WTC11 (cell line): ENCODE measurements at regions not wholly inside any gene's neighbourhood (a gene's known extent, or its start where the extent isn't known, plus 50 kb on each side); places are given as distances from the start of the nearest gene placed in this dataset.

ENCODE experiments used
- ATAC-seq: fragments of 200-7000 bp; cut with Tn5 transposase; 2 replicates; pipeline ENCODE4 v1.10.0; 2021; ENCODE audit warnings: mild to moderate bottlenecking, moderate library complexity
- CTCF ChIA-PET: fragments of 300-600 bp; sonication (Branson Sonifier 250); formaldehyde crosslinking; loops from one replicate; lab custom pipeline; 2021; ENCODE audit warnings: antibody characterized with exemption; lab: Charles Lee
- POLR2A ChIA-PET: fragments of 350-600 bp; sonication (Branson Sonifier 250); formaldehyde crosslinking; loops from one replicate; lab custom pipeline; 2021; ENCODE audit warnings: antibody characterized with exemption; lab: Charles Lee
- DNase-seq: peaks from one replicate; pipeline ENCODE4 v3.0.0; 2021; ENCODE audit warnings: low spot score
- H3K27ac Mint-ChIP-seq: 2 replicates; pipeline ENCODE4 v1.8.0; 2021; ENCODE audit warnings: mixed read lengths
- H3K27me3 Mint-ChIP-seq: 2 replicates; pipeline ENCODE4 v1.8.0; 2021; ENCODE audit warnings: low read depth, mild to moderate bottlenecking, moderate library complexity, mixed read lengths
- H3K36me3 Mint-ChIP-seq: 2 replicates; pipeline ENCODE4 v1.8.0; 2021; ENCODE audit warnings: mixed read lengths
- H3K4me1 Mint-ChIP-seq: 2 replicates; pipeline ENCODE4 v1.8.0; 2022; ENCODE audit warnings: mixed read lengths
- H3K4me3 Mint-ChIP-seq: 2 replicates; pipeline ENCODE4 v1.8.0; 2021; ENCODE audit warnings: mild to moderate bottlenecking, moderate library complexity, mixed read lengths
- H3K9me3 Mint-ChIP-seq: 2 replicates; pipeline ENCODE4 v1.8.0; 2021; ENCODE audit warnings: mixed read lengths
- AR ChIP-seq: fragments of 250-450 bp; sonication (Bioruptor Pico); IDR thresholded peaks from 2 replicates; pipeline ENCODE4 v1.9.0; 2021; ENCODE audit warnings: mild to moderate bottlenecking
- CREM ChIP-seq: sonication (generic); formaldehyde crosslinking; IDR thresholded peaks from 2 replicates; pipeline ENCODE4 v1.8.1; 2022; ENCODE audit warnings: mild to moderate bottlenecking, missing genetic modification reagents, moderate library complexity
- E2F4 ChIP-seq: sonication (generic); formaldehyde crosslinking; IDR thresholded peaks from 2 replicates; pipeline ENCODE4 v1.8.1; 2022; ENCODE audit warnings: low read depth, mild to moderate bottlenecking, moderate library complexity, missing genetic modification reagents, borderline replicate concordance
- E2F5 ChIP-seq: sonication (generic); formaldehyde crosslinking; IDR thresholded peaks from 2 replicates; pipeline ENCODE4 v1.8.1; 2022; ENCODE audit warnings: mild to moderate bottlenecking, moderate library complexity, missing genetic modification reagents
- FOXK1 ChIP-seq: sonication (generic); formaldehyde crosslinking; IDR thresholded peaks from 2 replicates; pipeline ENCODE4 v1.8.0; 2022; ENCODE audit warnings: mild to moderate bottlenecking, moderate library complexity, missing genetic modification reagents
- FOXP1 ChIP-seq: sonication (generic); formaldehyde crosslinking; IDR thresholded peaks from 2 replicates; pipeline ENCODE4 v1.8.0; 2022; ENCODE audit warnings: missing genetic modification reagents, mild to moderate bottlenecking, moderate library complexity, borderline replicate concordance
- GRHL2 ChIP-seq: fragments of 250-450 bp; sonication (Bioruptor Pico); IDR thresholded peaks from 2 replicates; pipeline ENCODE4 v1.8.0; 2022; ENCODE audit warnings: mild to moderate bottlenecking, moderate library complexity; ENCODE audit not compliant: insufficient replicate concordance, severe bottlenecking
- IRF2 ChIP-seq: sonication (generic); formaldehyde crosslinking; IDR thresholded peaks from 2 replicates; pipeline ENCODE4 v1.8.0; 2022; ENCODE audit warnings: low read depth, missing genetic modification reagents, borderline replicate concordance
- NR1H2 ChIP-seq: sonication (generic); formaldehyde crosslinking; IDR thresholded peaks from 2 replicates; pipeline ENCODE4 v1.9.0; 2021; ENCODE audit warnings: mild to moderate bottlenecking, moderate library complexity, missing genetic modification reagents
- ZBTB43 ChIP-seq: sonication (generic); formaldehyde crosslinking; IDR thresholded peaks from 2 replicates; pipeline ENCODE4 v1.8.1; 2023; ENCODE audit warnings: mild to moderate bottlenecking, missing genetic modification reagents
- ZNF263 ChIP-seq: sonication (generic); formaldehyde crosslinking; IDR thresholded peaks from 2 replicates; pipeline ENCODE4 v1.8.1; 2022; ENCODE audit warnings: low read depth, mild to moderate bottlenecking, moderate library complexity, missing genetic modification reagents
- ZNF281 ChIP-seq: sonication (generic); formaldehyde crosslinking; IDR thresholded peaks from 2 replicates; pipeline ENCODE4 v1.8.0; 2023; ENCODE audit warnings: mild to moderate bottlenecking, missing genetic modification reagents
- ZNF425 ChIP-seq: fragments of 250-450 bp; sonication (Bioruptor Pico); conservative IDR thresholded peaks from 2 replicates; pipeline ENCODE4 v1.9.0; 2021; ENCODE audit warnings: mild to moderate bottlenecking
- TF ChIP-seq, protein P1 (sequence below): fragments of 250-450 bp; sonication (Bioruptor Pico); IDR thresholded peaks from 2 replicates; pipeline ENCODE4 v2.1.2; 2022; ENCODE audit warnings: mild to moderate bottlenecking, moderate library complexity
- TF ChIP-seq, protein P2 (sequence below): fragments of 250-450 bp; sonication (Bioruptor Pico); IDR thresholded peaks from 2 replicates; pipeline ENCODE4 v1.9.0; 2021; ENCODE audit warnings: mild to moderate bottlenecking, borderline replicate concordance
- TF ChIP-seq, protein P3 (sequence below): sonication (generic); formaldehyde crosslinking; IDR thresholded peaks from 2 replicates; pipeline ENCODE4 v1.8.0; 2022; ENCODE audit warnings: mild to moderate bottlenecking, missing genetic modification reagents

- no peak for TF ChIP-seq ZNF425
- TF ChIP-seq NR1H2 (CRISPR knock-in tag), result no peak
- TF ChIP-seq, protein P1, sequence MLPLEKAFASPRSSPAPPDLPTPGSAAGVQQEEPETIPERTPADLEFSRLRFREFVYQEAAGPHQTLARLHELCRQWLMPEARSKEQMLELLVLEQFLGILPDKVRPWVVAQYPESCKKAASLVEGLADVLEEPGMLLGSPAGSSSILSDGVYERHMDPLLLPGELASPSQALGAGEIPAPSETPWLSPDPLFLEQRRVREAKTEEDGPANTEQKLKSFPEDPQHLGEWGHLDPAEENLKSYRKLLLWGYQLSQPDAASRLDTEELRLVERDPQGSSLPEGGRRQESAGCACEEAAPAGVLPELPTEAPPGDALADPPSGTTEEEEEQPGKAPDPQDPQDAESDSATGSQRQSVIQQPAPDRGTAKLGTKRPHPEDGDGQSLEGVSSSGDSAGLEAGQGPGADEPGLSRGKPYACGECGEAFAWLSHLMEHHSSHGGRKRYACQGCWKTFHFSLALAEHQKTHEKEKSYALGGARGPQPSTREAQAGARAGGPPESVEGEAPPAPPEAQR (CRISPR knock-in tag), result no peak
- no peak for TF ChIP-seq E2F5
- TF ChIP-seq GRHL2 (CRISPR knock-in tag), result no peak
Measured at GRCh38 chrX:45749375-45749774, 548.7 kb upstream of the DIPK2B start (continued).

GRCh38 chrX:45748369-45748774 lies 547.7 kb upstream of the DIPK2B start:
- POLR2A ChIA-PET, result no interaction called here
- Mint-ChIP-seq H3K4me1 (peaks cover 11% of the 10 kb centered on the region), H3K27ac (no peak overlapping the region), H3K27me3 (no peaks in the 10 kb centered on the region), H3K4me3 (no peak overlapping the region), H3K36me3 (peaks cover 26% of the 10 kb centered on the region), H3K9me3 (no peaks in the 10 kb centered on the region)
- DNase-seq (no peak), ATAC-seq (no peak)
- CTCF ChIA-PET, result no interaction called here
- TF ChIP-seq AR (CRISPR knock-in tag) (no peak), E2F4 (no peak), CREM (no peak), ZBTB43 (no peak), ZNF281 (CRISPR knock-in tag) (no peak), IRF2 (CRISPR knock-in tag) (no peak), FOXP1 (CRISPR knock-in tag) (no peak), ZNF263 (no peak), FOXK1 (CRISPR knock-in tag) (no peak)
- TF ChIP-seq, protein P2, sequence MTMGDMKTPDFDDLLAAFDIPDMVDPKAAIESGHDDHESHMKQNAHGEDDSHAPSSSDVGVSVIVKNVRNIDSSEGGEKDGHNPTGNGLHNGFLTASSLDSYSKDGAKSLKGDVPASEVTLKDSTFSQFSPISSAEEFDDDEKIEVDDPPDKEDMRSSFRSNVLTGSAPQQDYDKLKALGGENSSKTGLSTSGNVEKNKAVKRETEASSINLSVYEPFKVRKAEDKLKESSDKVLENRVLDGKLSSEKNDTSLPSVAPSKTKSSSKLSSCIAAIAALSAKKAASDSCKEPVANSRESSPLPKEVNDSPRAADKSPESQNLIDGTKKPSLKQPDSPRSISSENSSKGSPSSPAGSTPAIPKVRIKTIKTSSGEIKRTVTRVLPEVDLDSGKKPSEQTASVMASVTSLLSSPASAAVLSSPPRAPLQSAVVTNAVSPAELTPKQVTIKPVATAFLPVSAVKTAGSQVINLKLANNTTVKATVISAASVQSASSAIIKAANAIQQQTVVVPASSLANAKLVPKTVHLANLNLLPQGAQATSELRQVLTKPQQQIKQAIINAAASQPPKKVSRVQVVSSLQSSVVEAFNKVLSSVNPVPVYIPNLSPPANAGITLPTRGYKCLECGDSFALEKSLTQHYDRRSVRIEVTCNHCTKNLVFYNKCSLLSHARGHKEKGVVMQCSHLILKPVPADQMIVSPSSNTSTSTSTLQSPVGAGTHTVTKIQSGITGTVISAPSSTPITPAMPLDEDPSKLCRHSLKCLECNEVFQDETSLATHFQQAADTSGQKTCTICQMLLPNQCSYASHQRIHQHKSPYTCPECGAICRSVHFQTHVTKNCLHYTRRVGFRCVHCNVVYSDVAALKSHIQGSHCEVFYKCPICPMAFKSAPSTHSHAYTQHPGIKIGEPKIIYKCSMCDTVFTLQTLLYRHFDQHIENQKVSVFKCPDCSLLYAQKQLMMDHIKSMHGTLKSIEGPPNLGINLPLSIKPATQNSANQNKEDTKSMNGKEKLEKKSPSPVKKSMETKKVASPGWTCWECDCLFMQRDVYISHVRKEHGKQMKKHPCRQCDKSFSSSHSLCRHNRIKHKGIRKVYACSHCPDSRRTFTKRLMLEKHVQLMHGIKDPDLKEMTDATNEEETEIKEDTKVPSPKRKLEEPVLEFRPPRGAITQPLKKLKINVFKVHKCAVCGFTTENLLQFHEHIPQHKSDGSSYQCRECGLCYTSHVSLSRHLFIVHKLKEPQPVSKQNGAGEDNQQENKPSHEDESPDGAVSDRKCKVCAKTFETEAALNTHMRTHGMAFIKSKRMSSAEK (CRISPR knock-in tag), result no peak
- TF ChIP-seq, protein P3, sequence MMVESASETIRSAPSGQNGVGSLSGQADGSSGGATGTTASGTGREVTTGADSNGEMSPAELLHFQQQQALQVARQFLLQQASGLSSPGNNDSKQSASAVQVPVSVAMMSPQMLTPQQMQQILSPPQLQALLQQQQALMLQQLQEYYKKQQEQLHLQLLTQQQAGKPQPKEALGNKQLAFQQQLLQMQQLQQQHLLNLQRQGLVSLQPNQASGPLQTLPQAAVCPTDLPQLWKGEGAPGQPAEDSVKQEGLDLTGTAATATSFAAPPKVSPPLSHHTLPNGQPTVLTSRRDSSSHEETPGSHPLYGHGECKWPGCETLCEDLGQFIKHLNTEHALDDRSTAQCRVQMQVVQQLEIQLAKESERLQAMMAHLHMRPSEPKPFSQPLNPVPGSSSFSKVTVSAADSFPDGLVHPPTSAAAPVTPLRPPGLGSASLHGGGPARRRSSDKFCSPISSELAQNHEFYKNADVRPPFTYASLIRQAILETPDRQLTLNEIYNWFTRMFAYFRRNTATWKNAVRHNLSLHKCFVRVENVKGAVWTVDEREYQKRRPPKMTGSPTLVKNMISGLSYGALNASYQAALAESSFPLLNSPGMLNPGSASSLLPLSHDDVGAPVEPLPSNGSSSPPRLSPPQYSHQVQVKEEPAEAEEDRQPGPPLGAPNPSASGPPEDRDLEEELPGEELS (CRISPR knock-in tag), result no peak
